Effector CD8-positive, alpha-beta T cell (primary cell): ENCODE measurements at regions not wholly inside any gene's neighbourhood (a gene's known extent, or its start where the extent isn't known, plus 50 kb on each side); places are given as distances from the start of the nearest gene placed in this dataset.

ENCODE experiments used
- DNase-seq: peaks from one replicate; lab custom pipeline; 2025; lab: John Stamatoyannopoulos, UW

DNA sequence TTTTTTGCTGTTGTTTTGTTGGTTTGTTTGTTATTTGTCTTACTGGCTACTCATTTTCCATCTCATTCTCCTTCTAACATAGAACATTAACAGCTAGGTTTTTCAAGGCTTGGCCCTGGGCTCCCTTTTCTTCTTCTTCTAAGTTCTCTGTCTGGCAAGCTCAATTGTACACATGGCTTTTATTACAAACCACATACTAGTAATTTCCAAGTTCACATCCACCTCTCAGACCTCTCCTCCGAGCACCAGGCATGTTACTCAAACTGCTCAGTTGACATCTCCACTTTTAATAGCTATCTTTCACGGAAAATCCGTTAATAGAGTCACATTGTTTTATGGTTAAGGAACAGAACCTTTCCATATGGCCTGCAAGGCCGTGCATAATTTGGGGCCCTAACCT lies 736.9 kb upstream of the ADAMTS5 start:
- DNase-seq = no peak

DNA sequence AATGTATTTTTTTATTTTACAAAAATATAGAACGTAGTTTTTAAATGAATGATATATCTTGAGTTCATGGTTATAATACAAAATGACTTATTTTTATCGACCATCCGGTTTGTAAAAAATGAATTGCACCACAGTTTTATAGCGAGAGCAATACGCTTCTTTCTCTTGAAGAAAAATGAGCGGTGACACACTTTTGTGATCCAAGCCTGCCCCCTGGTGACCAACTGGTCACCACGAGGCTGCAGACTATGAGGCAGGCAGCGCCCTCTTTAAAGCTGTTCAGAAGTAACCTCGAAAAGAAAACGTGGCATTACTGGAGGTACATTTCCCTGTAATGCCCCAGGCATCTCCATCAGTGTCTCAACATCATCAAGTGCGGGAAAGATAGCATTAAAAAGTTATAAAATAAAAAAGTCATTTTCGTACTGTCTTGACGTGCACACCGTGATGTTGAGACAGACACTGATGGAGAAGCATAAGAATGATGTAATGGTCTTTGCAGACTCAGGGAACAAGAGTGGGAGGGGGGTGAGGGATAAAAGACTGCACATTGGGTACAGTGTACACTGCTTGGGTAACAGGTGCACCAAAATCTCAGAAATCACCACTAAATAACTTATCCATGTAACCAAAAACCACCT lies 734.2 kb upstream of the ADAMTS5 start:
- peak; percentile 12 for DNase-seq

DNA sequence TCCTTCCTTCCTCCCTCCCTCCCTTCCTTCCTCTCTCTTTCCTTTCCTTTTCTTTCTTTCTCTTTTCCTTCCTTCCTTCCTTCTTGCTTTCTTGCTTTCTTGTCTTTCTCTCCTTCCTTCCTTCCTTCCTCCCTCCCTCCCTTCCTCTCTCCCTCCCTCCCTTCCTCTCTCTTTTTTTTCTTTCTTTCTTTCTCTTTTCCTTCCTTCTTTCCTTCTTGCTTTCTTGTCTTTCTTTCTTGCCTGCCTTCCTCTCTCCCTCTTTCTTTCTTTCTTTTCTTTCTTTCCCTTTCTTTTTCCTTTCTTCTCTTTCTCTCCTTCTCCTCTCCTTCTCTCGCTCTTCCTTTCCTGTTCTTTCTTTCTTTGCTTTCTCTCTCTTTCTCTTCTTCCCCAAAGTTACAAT lies 728.4 kb upstream of the ADAMTS5 start:
- DNase-seq = no peak

DNA sequence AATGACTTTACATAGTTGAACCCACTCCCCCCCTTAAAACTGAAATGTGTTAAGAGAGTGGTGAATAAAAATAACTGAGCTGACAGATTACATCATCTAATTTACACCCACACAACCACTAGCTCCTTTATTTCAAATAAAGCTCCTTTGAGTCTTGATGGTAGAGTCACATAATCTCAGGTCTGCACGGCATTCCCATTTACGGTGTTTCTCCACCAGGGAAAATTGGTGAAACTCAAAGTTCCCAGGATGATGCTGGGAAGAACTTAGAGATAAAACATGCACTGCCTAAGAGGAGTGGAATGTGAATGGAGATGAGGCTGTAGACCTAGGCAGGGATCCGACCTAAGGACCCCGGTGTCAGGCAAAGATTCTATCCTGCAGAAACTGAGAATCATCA lies 727.8 kb upstream of the ADAMTS5 start:
- DNase-seq = no peak

DNA sequence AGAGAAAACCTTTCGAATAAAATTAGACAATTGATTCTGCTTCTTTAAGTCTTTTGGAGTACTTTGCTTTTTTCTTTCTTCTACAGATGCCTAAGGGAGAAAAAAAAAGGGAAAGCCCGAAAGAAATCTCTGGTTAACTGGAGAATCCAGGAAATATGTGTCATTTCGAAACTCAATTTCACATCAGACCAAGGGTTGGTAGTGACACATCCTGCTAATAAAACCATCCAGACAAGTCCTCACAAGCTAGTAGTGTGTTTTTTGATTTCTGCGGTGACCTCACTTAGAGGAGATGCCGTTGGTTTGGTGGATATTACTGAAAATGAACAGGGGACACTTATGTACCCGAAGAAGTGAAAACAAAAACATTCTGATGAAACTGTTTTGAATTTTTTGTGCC lies 726.5 kb upstream of the ADAMTS5 start:
- DNase-seq = no peak

DNA sequence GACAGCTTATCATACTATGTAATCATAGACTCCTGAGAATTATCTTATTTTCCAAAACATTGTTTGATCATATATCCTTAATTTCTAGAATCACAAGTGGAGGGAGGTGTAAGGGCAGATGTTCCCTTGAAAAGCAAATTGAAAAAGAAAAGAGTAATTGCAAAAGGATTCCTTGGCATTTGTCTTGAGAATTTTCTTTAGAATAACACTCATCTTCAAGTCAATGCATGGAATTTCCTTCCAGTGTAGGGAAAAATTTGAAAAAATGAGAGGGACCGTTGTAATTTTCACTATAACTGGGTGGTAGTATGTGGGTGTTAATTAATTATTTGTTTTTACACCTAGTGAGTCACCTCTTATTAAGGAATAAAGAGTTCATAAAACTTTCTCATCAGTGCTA lies 724.6 kb upstream of the ADAMTS5 start:
- DNase-seq = no peak

DNA sequence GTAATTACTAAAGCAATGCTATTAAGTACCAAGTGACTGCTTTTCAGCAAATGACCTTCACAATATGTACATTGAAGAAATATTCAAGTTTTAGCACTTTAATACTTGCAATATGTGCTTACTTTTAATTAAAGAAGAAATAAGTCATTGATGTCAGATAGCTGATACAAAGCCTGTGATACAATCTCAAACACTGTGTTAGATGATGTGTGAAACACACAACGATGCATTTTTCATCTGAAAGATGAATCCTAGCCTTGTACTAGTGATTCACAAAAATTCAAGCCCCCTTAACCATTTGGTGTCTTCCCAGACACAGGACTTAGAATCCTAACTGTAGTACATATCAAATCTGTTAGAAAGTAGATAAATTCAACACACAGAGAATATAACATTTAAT lies 724.1 kb upstream of the ADAMTS5 start:
- no peak for DNase-seq

DNA sequence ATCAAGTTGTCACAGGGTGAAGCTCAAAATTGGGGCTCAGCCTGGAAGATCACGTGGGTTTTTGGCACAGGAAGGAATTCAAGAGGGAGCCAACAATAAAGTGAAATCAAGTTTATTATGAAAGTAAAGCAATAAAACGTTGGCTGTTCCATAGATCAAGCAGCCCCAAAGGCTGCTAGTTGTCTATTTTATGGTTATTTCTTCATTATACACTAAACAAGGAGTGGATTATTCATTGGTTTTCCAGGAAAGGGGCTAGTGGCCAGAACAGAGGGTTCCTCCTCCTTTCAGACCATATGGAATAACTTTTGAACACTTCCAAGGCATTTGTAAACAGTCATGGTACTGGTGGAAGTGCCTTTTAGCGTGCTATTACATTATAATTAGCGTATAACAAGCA lies 723.5 kb upstream of the ADAMTS5 start:
- no peak for DNase-seq

DNA sequence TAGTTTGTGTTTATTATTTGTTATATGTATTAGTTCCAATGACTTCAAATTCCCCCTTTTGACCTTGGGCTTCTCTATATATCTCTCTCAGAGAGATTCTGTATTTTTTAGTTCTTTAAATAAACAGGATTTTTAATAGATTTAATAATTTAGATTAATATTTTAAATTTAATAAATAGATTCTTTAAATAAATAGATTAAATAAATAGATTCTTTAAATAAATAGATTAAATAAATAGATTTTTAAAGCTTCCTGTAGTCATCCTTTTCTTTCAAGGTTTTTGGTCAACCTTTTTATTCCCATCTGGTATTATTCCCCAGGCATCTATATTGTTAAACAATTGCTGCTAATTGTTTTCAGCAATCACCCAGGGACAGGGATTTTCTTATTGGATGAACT lies 721.9 kb upstream of the ADAMTS5 start:
- DNase-seq = no peak

DNA sequence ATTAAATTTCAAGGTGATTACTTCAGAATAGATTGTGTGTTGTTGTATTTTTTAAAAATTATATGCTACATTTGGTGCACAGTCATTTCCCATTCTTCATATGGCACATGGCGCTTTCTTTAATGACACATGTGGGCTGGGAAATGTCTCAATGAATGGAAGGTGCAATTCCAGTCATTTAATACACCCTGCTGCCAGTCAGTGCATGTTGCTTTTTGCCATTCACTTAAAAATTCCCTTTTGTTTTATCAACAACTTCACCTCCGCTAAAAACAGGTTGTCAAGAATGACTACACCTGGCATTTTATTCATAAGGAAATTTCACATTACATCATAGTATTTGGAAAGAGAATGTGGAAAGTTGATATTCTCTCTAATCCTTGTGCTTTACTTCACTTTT lies 716.4 kb upstream of the ADAMTS5 start:
- DNase-seq = no peak

DNA sequence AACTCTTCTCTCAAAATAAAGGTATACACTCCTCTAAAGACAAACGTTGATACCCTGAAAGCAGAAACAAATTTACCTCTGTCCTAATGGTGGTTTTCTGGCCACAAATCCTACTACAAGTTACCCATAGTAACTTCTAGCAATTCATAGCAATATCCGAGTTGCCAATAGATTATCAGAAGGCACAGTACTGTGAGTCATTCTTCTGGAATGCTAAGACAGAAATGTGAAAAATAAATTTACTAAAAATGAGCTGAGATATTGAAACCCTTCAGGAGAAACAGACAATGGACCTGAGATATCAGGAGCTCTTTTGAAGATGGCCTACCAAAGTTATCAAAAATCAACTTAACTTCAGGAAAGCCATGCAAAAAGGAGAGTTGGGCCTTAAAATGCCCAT lies 715.0 kb upstream of the ADAMTS5 start:
- DNase-seq = no peak

DNA sequence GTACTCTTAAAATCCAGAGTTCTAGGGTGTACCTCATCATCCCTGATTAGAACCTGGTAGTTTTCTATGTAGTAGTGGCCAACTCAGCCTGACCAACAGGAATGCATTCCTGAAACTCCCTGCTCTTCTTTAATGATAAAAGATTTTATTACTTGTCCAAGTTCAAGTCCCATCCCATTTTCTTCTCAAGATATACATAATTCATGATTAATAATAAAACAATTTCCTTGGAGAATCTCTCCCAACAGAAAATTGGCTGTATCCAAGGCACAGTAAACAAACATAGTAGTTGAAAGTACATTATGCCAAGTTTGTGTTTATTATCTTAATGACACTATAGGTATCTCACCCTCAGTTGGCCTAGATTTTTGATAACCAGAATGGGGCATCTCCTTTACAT lies 714.1 kb upstream of the ADAMTS5 start:
- DNase-seq = no peak

DNA sequence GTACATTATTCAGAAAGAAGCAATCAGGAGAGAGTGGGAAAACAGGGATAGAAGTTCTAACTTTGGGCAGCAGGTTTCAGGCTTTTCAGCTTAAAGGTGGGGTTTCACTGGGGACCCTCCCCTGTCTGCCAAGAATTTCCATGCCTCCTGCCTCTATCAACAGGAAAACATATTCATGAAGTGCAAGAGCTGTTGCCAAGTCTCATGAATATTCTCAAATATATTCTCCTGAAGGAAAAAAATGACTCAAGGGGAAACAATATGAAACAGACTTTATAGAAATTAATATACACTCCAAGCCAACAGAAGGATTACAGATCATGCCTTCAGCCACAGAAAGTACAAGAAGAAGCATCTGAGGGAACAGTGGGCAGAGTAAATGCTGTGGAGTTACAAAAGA lies 713.3 kb upstream of the ADAMTS5 start:
- DNase-seq = no peak

DNA sequence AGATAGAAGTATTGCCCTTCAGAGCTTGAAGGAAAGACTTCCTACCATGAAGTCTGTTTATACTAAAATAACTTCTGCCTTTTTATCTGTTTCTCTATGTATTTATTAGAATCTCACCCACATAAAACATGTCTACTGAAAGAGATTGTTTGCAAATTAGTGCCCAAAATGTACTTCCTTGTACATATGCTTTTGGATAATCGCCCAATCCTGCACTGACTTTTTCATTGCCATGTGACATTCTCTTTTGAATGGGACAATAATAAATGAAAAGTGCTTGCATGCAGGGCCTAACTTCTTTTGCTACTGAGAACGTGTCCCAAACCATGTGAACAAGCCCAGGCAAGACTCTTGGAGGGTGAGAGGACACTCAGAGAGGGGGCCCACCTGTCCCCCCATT lies 711.6 kb upstream of the ADAMTS5 start:
- DNase-seq = no peak

DNA sequence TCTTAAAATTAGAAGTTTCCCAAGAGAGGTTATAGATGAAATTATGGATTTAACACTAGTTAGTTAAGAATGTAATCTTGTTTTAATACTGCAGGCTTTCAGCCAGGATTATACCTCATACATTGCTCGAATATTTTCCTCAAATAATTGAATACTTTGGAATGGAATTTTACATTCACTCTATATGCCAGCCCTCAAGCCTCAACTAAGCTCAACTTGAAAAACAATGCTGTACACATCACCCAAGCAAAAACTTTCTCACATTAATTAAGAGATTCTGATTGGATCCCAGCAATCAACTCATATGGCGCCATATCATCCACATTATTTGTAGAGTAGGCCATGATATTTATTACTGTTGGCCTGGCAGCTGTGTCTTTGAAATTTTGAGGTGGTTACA lies 710.7 kb upstream of the ADAMTS5 start:
- DNase-seq = no peak

DNA sequence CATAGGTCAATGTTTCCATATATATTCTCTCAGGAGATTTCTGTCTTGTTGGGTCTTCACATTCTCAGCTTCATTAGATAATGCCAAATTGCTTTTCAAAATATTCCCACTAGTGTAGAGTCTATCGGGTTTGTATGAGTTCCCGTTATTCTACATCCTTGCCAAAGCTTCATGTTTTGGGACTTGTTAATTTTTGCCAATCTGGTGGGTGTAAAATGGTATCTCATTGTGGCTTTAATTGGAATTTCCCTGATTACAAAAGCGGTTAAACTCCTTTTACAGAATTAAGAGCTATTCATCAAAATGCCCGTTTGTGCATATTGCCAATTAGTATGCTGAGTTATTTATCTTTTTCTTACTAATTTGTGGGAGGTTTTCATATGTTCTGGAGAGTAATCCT lies 708.4 kb upstream of the ADAMTS5 start:
- no peak for DNase-seq

DNA sequence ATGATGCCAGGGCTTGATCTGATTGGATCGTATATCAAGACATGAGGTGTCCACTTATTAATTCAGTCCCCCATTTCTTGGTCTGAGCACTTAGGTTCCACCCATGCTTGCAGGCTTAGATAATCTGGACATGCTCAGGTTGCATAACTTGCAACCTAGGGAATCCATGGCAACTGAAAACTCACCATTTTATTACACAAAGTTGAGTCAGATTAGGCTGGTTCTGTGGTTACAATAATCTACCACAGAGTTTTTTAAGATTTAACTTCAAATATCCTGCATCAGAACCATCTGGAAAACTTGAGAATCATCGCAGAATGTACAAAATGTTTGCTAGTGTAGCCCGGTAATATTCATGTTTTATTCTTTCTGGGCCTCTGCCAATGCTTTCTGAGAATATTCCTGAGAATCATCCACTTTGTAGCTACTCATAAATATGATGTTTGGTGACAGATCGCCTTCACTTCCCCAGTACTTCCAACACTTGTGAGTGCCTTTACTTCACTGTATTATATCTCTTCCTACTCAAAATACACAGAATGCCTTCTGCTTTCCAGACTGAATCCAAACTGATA lies 707.2 kb upstream of the ADAMTS5 start:
- DNase-seq = no peak

DNA sequence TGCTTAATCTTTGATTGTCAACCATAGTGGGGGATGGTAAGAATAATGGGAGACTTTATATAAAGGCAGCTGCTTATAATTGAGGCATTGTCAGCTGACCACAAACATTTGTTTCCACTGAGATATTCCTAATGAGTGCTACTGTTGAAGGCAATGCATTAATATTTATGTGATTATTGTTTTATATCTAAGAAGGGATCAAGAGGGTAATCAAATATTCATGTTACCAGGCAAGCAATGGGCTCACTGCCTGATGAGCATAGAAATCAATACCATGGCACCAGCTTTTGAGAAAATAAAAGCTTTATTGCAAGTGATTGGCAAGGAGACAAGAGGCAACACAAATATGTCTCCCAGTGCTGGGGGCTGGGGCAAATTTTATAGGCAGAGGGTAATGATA lies 706.7 kb upstream of the ADAMTS5 start:
- DNase-seq = no peak

DNA sequence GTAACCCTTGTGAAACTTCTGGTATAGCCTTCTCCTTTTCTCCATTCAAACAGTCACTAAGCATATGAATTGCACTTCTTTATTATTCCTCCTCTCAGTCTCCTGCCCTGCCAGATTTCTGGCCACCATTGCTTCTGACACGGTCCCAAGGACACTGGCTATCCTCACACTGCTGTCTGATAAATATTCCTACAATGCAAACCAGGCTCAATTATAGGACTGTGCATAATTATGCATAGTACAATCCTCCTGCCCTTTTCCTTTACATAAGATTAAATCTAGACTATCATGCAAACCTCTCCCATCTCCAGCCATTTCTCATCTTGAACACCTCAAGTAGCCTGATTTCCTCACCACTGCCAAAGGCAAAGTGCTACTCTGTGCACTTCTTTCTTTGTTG lies 704.3 kb upstream of the ADAMTS5 start:
- DNase-seq = no peak

DNA sequence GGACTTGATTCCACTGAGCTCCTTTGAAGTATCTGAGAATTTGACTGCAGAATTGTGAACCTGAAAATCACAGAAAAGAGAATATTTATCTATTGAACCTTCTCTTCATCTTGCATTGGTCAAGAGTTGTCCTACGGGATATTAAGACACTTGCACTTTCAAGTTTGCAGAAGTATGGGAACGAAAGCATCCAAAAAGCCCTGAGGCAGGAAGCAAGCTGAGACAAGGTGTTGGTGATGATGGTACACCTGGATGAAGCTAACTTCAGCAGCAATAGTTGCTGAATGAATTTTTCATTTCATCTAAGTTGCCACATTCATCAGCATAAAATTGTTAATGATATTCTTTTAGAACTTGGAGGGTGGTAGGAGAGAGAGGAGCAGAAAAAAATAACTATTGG lies 686.6 kb upstream of the ADAMTS5 start:
- no peak for DNase-seq

DNA sequence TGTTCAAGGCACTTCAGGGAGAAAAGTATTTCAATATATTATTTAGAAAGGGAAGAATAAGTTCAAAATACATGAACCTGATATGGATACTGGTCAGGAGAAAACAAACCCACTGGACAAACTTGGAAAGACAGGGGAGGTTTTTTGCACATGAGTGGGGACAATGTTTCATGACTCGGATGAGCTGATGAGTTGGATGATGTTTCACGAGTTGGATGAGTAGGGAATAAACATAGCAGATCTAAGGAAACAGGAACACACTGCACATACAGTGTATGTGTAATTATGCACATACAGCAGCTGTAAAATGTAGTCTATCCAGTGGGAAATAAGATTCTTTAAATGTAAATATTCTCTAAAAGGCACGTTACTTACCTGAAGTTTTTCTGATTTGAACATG lies 682.9 kb upstream of the ADAMTS5 start:
- DNase-seq = no peak

DNA sequence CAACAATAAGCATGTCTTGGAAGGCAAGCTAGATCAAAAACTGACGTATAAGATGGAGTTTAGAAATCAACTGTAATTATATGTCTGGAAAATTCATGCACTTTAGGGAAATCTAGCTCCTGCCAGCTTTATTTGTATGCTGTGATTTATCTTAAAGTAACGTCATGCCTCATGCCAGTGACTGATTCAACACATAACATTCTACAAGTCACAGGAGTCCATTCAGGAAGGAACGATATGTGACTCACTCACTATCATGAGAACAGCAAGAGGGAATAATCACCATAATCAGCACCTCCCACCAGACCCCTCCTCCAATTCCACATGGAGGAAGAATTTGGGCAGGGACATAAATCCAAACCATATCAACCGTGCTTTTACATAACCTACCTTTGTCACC lies 682.4 kb upstream of the ADAMTS5 start:
- no peak for DNase-seq

DNA sequence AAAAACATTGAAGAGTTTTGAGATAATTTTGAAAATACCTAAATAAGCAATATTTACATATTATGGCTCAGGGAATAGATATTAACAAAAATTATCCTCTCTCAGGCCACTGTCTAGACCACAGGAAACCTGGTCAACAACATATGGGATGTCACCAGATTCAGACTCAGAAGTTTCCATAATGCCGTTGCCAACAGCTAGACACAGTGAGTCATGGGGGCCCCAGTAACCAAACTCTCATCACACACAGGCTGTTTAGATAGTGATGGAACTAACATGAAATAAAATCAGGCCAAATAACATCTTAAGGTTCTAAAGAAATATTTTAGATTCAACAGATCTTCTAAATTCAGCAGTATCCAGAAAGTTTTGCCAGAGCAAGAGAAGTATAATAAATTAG lies 681.7 kb upstream of the ADAMTS5 start:
- no peak for DNase-seq

DNA sequence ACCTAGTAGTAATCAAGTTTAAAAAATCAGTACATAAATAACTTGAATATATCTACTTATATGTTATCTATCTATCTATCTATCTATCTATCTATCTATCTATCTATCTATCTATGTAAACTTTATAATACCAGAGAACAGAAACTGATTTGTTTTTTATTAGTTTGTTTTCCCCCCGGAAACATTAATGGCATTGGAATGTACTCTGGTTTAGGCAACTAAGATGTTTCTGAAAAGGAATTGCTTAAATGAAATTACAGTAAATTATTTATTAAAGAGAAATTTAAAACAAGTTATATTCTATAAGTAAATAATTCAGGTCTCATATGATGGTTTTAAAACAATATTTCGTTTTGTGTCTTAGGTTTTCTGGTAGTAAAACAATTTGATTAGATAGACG lies 681.0 kb upstream of the ADAMTS5 start:
- no peak for DNase-seq
